Sigmoid colon (tissue), 4 donors: ENCODE measurements at regions not wholly inside any gene's neighbourhood (a gene's known extent, or its start where the extent isn't known, plus 50 kb on each side); places are given as distances from the start of the nearest gene placed in this dataset.

Experiments used
- CTCF ChIP-seq, 4 experiments: fragments of 450-650 bp in 3 of 4; fragments of 200-600 bp in 1 of 4; IDR thresholded peaks; one replicate each; pipeline ENCODE4 v1.5.1; 2016 to 2019; ENCODE audit warnings: antibody characterized with exemption in 4 of 4, mild to moderate bottlenecking in 3 of 4, moderate library complexity in 2 of 4
- POLR2AphosphoS5 ChIP-seq, 4 donors: sonication (generic); formaldehyde crosslinking; IDR thresholded peaks; one replicate each; pipeline ENCODE4 v1.6.1; 2017; ENCODE audit warnings: antibody characterized with exemption in 4 of 4

GRCh38 chr6:48200869-48201390 lies 89.9 kb upstream of the PTCHD4 start:
- TF ChIP-seq POLR2AphosphoS5 (IDR thresholded peaks at IDR 0.05) (no peak), CTCF (IDR thresholded peaks at IDR 0.05) (no peak)
